ENCODE measurements at regions not wholly inside any gene's neighbourhood (a gene's known extent, or its start where the extent isn't known, plus 50 kb on each side); places are given as distances from the start of the nearest gene placed in this dataset.

- H3K4me3 ChIP-seq (ENCODE audit: low read depth, low read length), result no peak overlapping the region
- DNase-seq (ENCODE audit: low read depth), result no peak
Measured at GRCh38 chrX:15948318-15948660, 93.7 kb upstream of the AP1S2 start.

GRCh38 chrX:15947648-15948317, 93.2 kb upstream of the AP1S2 start:
- no peak for DNase-seq (ENCODE audit: low read depth)
- no peak for TF ChIP-seq CTCF (IDR thresholded peaks at IDR 0.05; ENCODE audit: insufficient read depth, low read depth, low read length, missing control alignments)

More at GRCh38 chrX:15948318-15948660, 93.7 kb upstream of the AP1S2 start:
- no peak for TF ChIP-seq CTCF (IDR thresholded peaks at IDR 0.05; ENCODE audit: insufficient read depth, low read depth, low read length, missing control alignments)

GRCh38 chrX:15946783-15947580, 92.4 kb upstream of the AP1S2 start:
- no peak for TF ChIP-seq CTCF (IDR thresholded peaks at IDR 0.05; ENCODE audit: insufficient read depth, low read depth, low read length, missing control alignments)
- no peak overlapping the region for H3K4me3 ChIP-seq (ENCODE audit: low read depth, low read length)

More at GRCh38 chrX:15947648-15948317, 93.2 kb upstream of the AP1S2 start:
- no peak overlapping the region for H3K4me3 ChIP-seq (ENCODE audit: low read depth, low read length)

GRCh38 chrX:15943391-15943790, 88.8 kb upstream of the AP1S2 start:
- no peak for TF ChIP-seq CTCF (IDR thresholded peaks at IDR 0.05; ENCODE audit: insufficient read depth, low read depth, low read length, missing control alignments)
- DNase-seq (ENCODE audit: low read depth), result no peak
- H3K4me3 ChIP-seq (ENCODE audit: low read depth, low read length), result no peak overlapping the region

More at GRCh38 chrX:15946783-15947580, 92.4 kb upstream of the AP1S2 start:
- DNase-seq (ENCODE audit: low read depth), result no peak

- no peak overlapping the region for H3K4me3 ChIP-seq (ENCODE audit: low read depth, low read length)
- DNase-seq (ENCODE audit: low read depth), result no peak
- TF ChIP-seq CTCF (IDR thresholded peaks at IDR 0.05; ENCODE audit: insufficient read depth, low read depth, low read length, missing control alignments), result no peak
Measured at GRCh38 chrX:15942307-15942706, 87.7 kb upstream of the AP1S2 start.

- DNase-seq (ENCODE audit: low read depth), result peak; percentile 51
- no peak for TF ChIP-seq CTCF (IDR thresholded peaks at IDR 0.05; ENCODE audit: insufficient read depth, low read depth, low read length, missing control alignments)
- no peak overlapping the region for H3K4me3 ChIP-seq (ENCODE audit: low read depth, low read length)
Measured at GRCh38 chrX:15939737-15940136, 85.1 kb upstream of the AP1S2 start.
